DOHH2 (cell line): ENCODE measurements at regions not wholly inside any gene's neighbourhood (a gene's known extent, or its start where the extent isn't known, plus 50 kb on each side); places are given as distances from the start of the nearest gene placed in this dataset.

Source experiments
- H3F3A ChIP-seq: fragments of 200-600 bp; sonication (generic), shearing (Covaris generic); 2 replicates; pipeline ENCODE4 v1.6.0; 2016; ENCODE audit warnings: antibody characterized with exemption, mild to moderate bottlenecking; ENCODE audit not compliant: control insufficient read depth, insufficient read depth
- H3K27ac ChIP-seq: fragments of 200-600 bp; sonication (generic); 2 replicates; pipeline ENCODE4 v1.5.1; 2014; ENCODE audit warnings: low read depth, mild to moderate bottlenecking, low read length, moderate library complexity
- H3K27me3 ChIP-seq: fragments of 200-600 bp; sonication (generic); 2 replicates; pipeline ENCODE4 v1.6.1; 2014; ENCODE audit warnings: mild to moderate bottlenecking, low read length, mixed read lengths; ENCODE audit not compliant: control insufficient read depth
- H3K36me3 ChIP-seq: fragments of 200-600 bp; sonication (generic); 2 replicates; pipeline ENCODE4 v1.6.1; 2014; ENCODE audit warnings: mild to moderate bottlenecking, low read length, moderate library complexity, mixed read lengths; ENCODE audit not compliant: control insufficient read depth
- H3K4me1 ChIP-seq: fragments of 200-600 bp; sonication (generic); 2 replicates; pipeline ENCODE4 v1.6.1; 2014; ENCODE audit warnings: mild to moderate bottlenecking, low read length, mixed read lengths; ENCODE audit not compliant: control insufficient read depth
- H3K4me2 ChIP-seq: fragments of 200-600 bp; sonication (generic); 2 replicates; pipeline ENCODE4 v1.6.0; 2014; ENCODE audit warnings: mild to moderate bottlenecking, low read length, moderate library complexity
- H3K4me3 ChIP-seq: fragments of 200-600 bp; sonication (generic); 2 replicates; pipeline ENCODE4 v1.5.1; 2014; ENCODE audit warnings: mild to moderate bottlenecking, low read length, mixed read lengths
- H3K79me2 ChIP-seq: fragments of 200-600 bp; sonication (generic); 2 replicates; pipeline ENCODE4 v1.6.1; 2014; ENCODE audit warnings: mild to moderate bottlenecking, low read length, mixed read lengths; ENCODE audit not compliant: control insufficient read depth
- H3K9me2 ChIP-seq: fragments of 200-600 bp; sonication (generic); replicated peaks from 2 replicates; pipeline ENCODE4 v1.6.1; 2014; ENCODE audit warnings: mild to moderate bottlenecking, low read length, mixed read lengths; ENCODE audit not compliant: control insufficient read depth
- H3K9me3 ChIP-seq: fragments of 200-600 bp; sonication (generic); 2 replicates; pipeline ENCODE4 v1.6.1; 2014; ENCODE audit warnings: antibody characterized with exemption, low read length, mixed read lengths; ENCODE audit not compliant: control insufficient read depth, insufficient read depth
- H4K20me1 ChIP-seq: fragments of 200-600 bp; sonication (generic); 2 replicates; pipeline ENCODE4 v1.6.0; 2014; ENCODE audit warnings: low read depth, mild to moderate bottlenecking, antibody characterized with exemption, low read length, moderate library complexity; ENCODE audit not compliant: control insufficient read depth, insufficient read depth
- CTCF ChIP-seq: fragments of 200-600 bp; sonication (generic); IDR thresholded peaks from one replicate; pipeline ENCODE4 v1.5.1; 2014; ENCODE audit warnings: antibody characterized with exemption, mild to moderate bottlenecking, low read depth, low read length; ENCODE audit not compliant: poor library complexity, severe bottlenecking
- EZH2phosphoT487 ChIP-seq: fragments of 200-600 bp; sonication (generic); IDR thresholded peaks from 2 replicates; pipeline ENCODE4 v1.6.1; 2017; ENCODE audit warnings: borderline replicate concordance, mild to moderate bottlenecking, antibody characterized with exemption, low read length, moderate library complexity, mixed read lengths

GRCh38 chr2:145615626-145616025 lies 1095.7 kb upstream of the ZEB2 start:
- no peaks in the 10 kb centered on the region for H3K9me2 ChIP-seq
- no peak overlapping the region for H3K4me3 ChIP-seq
- peaks cover 3% of the 10 kb centered on the region for H3K9me3 ChIP-seq
- H3K36me3 ChIP-seq = no peaks in the 10 kb centered on the region
- no peak overlapping the region for H3K4me2 ChIP-seq
- no peak for TF ChIP-seq CTCF
- TF ChIP-seq EZH2phosphoT487 = no peak
- H3K79me2 ChIP-seq = no peaks in the 10 kb centered on the region
- no peaks in the 10 kb centered on the region for H3K4me1 ChIP-seq
- H3K27ac ChIP-seq = no peak overlapping the region
- no peaks in the 10 kb centered on the region for H3K27me3 ChIP-seq
- no peaks in the 10 kb centered on the region for H4K20me1 ChIP-seq
- H3F3A ChIP-seq = no peaks in the 10 kb centered on the region

GRCh38 chr2:145609951-145610350 lies 1090.0 kb upstream of the ZEB2 start:
- Histone ChIP-seq H3K27ac (no peak overlapping the region), H3K4me1 (no peaks in the 10 kb centered on the region), H3K27me3 (no peaks in the 10 kb centered on the region), H3K9me3 (no peaks in the 10 kb centered on the region), H3F3A (no peaks in the 10 kb centered on the region), H3K36me3 (no peaks in the 10 kb centered on the region), H4K20me1 (no peaks in the 10 kb centered on the region), H3K4me3 (no peak overlapping the region), H3K4me2 (no peak overlapping the region), H3K79me2 (no peaks in the 10 kb centered on the region), H3K9me2 (no peaks in the 10 kb centered on the region)
- TF ChIP-seq EZH2phosphoT487 = no peak
- no peak for TF ChIP-seq CTCF

- no peak overlapping the region for H3K4me2 ChIP-seq
- H3K4me3 ChIP-seq = no peak overlapping the region
- H3K9me2 ChIP-seq = no peaks in the 10 kb centered on the region
- no peaks in the 10 kb centered on the region; the same call in 1 of the 2 replicates for H3K9me3 ChIP-seq
- peaks cover under 1% of the 10 kb centered on the region; the same call in 1 of the 2 replicates for H3K4me1 ChIP-seq
- no peaks in the 10 kb centered on the region for H3K79me2 ChIP-seq
- TF ChIP-seq EZH2phosphoT487 (no peak), CTCF (no peak)
- no peaks in the 10 kb centered on the region for H4K20me1 ChIP-seq
- no peaks in the 10 kb centered on the region for H3K36me3 ChIP-seq
- H3K27me3 ChIP-seq = no peaks in the 10 kb centered on the region
- no peak overlapping the region for H3K27ac ChIP-seq
- H3F3A ChIP-seq = no peaks in the 10 kb centered on the region
Observed at GRCh38 chr2:145601361-145601925, 1081.5 kb upstream of the ZEB2 start.

- Histone ChIP-seq H3K36me3 (no peaks in the 10 kb centered on the region), H3K4me2 (no peak overlapping the region), H3K27me3 (no peaks in the 10 kb centered on the region), H4K20me1 (no peaks in the 10 kb centered on the region), H3K4me1 (peaks cover 4% of the 10 kb centered on the region; the same call in 1 of the 2 replicates), H3K4me3 (no peak overlapping the region), H3K79me2 (no peaks in the 10 kb centered on the region), H3F3A (no peaks in the 10 kb centered on the region), H3K27ac (no peak overlapping the region), H3K9me2 (no peaks in the 10 kb centered on the region), H3K9me3 (no peaks in the 10 kb centered on the region; the same call in 1 of the 2 replicates)
- TF ChIP-seq CTCF (no peak), EZH2phosphoT487 (no peak)
Observed at GRCh38 chr2:145600811-145601210, 1080.9 kb upstream of the ZEB2 start.
